HFF-Myc (cell line): ENCODE measurements at regions not wholly inside any gene's neighbourhood (a gene's known extent, or its start where the extent isn't known, plus 50 kb on each side); places are given as distances from the start of the nearest gene placed in this dataset.

Experiments used
- DNase-seq: peaks from one replicate; pipeline ENCODE4 v3.0.0-alpha.2; 2011; ENCODE audit warnings: low read depth; ENCODE audit errors: extremely low read depth
- H3K4me3 ChIP-seq: replicated peaks from 2 replicates; pipeline ENCODE4 v1.5.1; 2011; ENCODE audit warnings: low read depth, mild to moderate bottlenecking, control low read depth, low read length
- CTCF ChIP-seq: IDR thresholded peaks from 2 replicates; pipeline ENCODE4 v1.5.1; 2012; ENCODE audit warnings: mild to moderate bottlenecking, low read depth, low read length, control low read depth; ENCODE audit errors: missing control alignments

GRCh38 chr16:61576476-61576875 is 459.8 kb downstream of the CDH8 start:
- DNase-seq: no peak
- TF ChIP-seq CTCF: no peak
- no peak overlapping the region for H3K4me3 ChIP-seq

GRCh38 chr16:61575617-61576016 is 460.6 kb downstream of the CDH8 start:
- H3K4me3 ChIP-seq: no peak overlapping the region
- TF ChIP-seq CTCF: no peak
- no peak for DNase-seq

GRCh38 chr16:61569028-61569427 is 467.2 kb downstream of the CDH8 start:
- no peak for TF ChIP-seq CTCF
- no peak for DNase-seq
- no peak overlapping the region for H3K4me3 ChIP-seq

- TF ChIP-seq CTCF: no peak
- no peak for DNase-seq
- H3K4me3 ChIP-seq: no peak overlapping the region
Measured at GRCh38 chr16:61564716-61565115, 471.5 kb downstream of the CDH8 start.

- no peak for TF ChIP-seq CTCF
- DNase-seq: no peak
- no peak overlapping the region for H3K4me3 ChIP-seq
Measured at GRCh38 chr16:61555718-61556441, 480.4 kb downstream of the CDH8 start.

DNA sequence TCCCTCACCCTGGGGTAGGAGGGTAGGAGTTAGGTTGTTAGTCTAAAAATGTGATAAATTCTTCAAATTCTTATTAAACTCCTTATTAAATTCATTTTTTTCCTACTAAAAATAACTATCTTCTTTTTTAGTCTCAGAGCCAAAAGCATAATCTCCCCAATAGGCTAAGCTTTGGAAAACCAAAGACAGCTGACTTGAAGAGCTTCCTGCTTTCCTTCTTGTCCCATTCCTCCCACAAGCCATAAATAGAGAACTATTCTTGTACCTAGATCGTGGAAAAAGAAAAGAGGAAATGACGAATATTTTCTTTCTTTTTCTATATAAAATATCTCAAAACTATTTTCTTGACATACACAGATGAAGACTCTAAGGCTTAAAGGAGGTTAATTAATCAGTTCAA is 486.9 kb downstream of the CDH8 start:
- no peak overlapping the region for H3K4me3 ChIP-seq
- no peak for DNase-seq
- no peak for TF ChIP-seq CTCF

DNA sequence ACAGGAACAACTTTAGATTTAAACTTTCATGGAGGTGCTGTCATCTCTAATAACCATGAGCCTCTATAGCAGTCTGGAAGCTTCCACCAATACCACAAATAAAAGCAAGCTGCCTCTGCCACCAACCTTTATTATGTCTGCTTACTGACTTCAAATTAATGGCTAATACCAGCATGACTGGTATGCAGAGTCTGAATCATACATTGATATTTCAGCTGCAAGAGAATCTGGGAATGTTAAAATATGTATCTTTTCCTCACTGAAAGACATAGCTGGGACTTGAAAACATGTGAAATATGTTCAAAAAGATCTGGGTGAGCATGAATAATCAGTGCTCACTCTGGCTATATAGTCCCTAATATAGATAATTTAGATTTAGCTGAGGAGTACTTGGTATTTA is 488.6 kb downstream of the CDH8 start:
- H3K4me3 ChIP-seq: no peak overlapping the region
- no peak for TF ChIP-seq CTCF
- no peak for DNase-seq
